Body of pancreas (tissue), 4 donors: ENCODE measurements at regions not wholly inside any gene's neighbourhood (a gene's known extent, or its start where the extent isn't known, plus 50 kb on each side); places are given as distances from the start of the nearest gene placed in this dataset.

Experiments used
- POLR2A ChIP-seq, 3 donors: fragments of 450-650 bp; IDR thresholded peaks; one replicate each; pipeline ENCODE4 v1.6.1; 2016; ENCODE audit warnings: antibody characterized with exemption in 3 of 3, mild to moderate bottlenecking in 2 of 3
- TF ChIP-seq, protein P1 (sequence below), 7 experiments: fragments of 450-650 bp in 4 of 7; fragments of 200-600 bp in 3 of 7; sonication (generic) in 3 of 7; IDR thresholded peaks; one replicate each; pipeline ENCODE4 v1.5.1; 2016 to 2019; ENCODE audit warnings: antibody characterized with exemption in 7 of 7

GRCh38 chr9:90251316-90251715 is 391.3 kb downstream of the DIRAS2 start:
- TF ChIP-seq POLR2A (IDR thresholded peaks at IDR 0.05): no peak
- TF ChIP-seq, protein P1, sequence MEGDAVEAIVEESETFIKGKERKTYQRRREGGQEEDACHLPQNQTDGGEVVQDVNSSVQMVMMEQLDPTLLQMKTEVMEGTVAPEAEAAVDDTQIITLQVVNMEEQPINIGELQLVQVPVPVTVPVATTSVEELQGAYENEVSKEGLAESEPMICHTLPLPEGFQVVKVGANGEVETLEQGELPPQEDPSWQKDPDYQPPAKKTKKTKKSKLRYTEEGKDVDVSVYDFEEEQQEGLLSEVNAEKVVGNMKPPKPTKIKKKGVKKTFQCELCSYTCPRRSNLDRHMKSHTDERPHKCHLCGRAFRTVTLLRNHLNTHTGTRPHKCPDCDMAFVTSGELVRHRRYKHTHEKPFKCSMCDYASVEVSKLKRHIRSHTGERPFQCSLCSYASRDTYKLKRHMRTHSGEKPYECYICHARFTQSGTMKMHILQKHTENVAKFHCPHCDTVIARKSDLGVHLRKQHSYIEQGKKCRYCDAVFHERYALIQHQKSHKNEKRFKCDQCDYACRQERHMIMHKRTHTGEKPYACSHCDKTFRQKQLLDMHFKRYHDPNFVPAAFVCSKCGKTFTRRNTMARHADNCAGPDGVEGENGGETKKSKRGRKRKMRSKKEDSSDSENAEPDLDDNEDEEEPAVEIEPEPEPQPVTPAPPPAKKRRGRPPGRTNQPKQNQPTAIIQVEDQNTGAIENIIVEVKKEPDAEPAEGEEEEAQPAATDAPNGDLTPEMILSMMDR (IDR thresholded peaks at IDR 0.05): no peak
